GM12878 (cell line): ENCODE measurements at regions not wholly inside any gene's neighbourhood (a gene's known extent, or its start where the extent isn't known, plus 50 kb on each side); places are given as distances from the start of the nearest gene placed in this dataset.

ENCODE experiments used
- ATAC-seq: fragments of 200-7000 bp; cut with Tn5 transposase; 3 replicates; pipeline ENCODE4 v1.9.1; 2020; ENCODE audit warnings: mild to moderate bottlenecking, moderate library complexity
- BruUV-seq: library from RNA; stranded (reverse); fragments of 400-500 nt; replicated peaks from 2 replicates; lab custom pipeline; 2021; lab: Mats Ljungman, UMichigan
- CTCF ChIA-PET: fragments of 300-600 bp; sonication (Branson Sonifier 250); formaldehyde crosslinking; extraction: SDS; loops from one replicate; lab custom pipeline; 2021; ENCODE audit warnings: inconsistent platforms; lab: Yijun Ruan, JAX
- POLR2A ChIA-PET: fragments of 350-600 bp; formaldehyde crosslinking; extraction: SDS; loops from one replicate; lab custom pipeline; 2021; ENCODE audit warnings: inconsistent platforms; lab: Charles Lee
- RAD21 ChIA-PET: fragments of 300-600 bp; sonication (Branson Sonifier 250); formaldehyde crosslinking; loops from one replicate; lab custom pipeline; 2023; ENCODE audit warnings: antibody characterized with exemption; ENCODE audit not compliant: unreplicated experiment; lab: Charles Lee
- SMC1A ChIA-PET: fragments of 300-600 bp; sonication (Branson Sonifier 250); formaldehyde crosslinking; loops from one replicate; lab custom pipeline; 2023; ENCODE audit not compliant: unreplicated experiment, uncharacterized antibody; lab: Charles Lee
- DNase-seq: peaks from one replicate; pipeline ENCODE4 v3.0.0-alpha.2; 2011; ENCODE audit warnings: low read depth, low spot score
- FAIRE-seq: peaks from 3 replicates; lab custom pipeline; 2011; peaks lifted over from hg19 to GRCh38; lab: Jason Lieb, UNC
- H2AFZ ChIP-seq: 2 replicates; pipeline ENCODE4 v1.6.0; 2011; ENCODE audit warnings: low read depth, low read length, control low read depth; ENCODE audit not compliant: control insufficient read depth
- H3K27ac ChIP-seq: 2 replicates; pipeline ENCODE4 v1.5.1; 2011; ENCODE audit warnings: control low read depth; ENCODE audit not compliant: control insufficient read depth, insufficient read depth
- H3K27me3 ChIP-seq, 2 experiments: replicated peaks in 1 of 2; 2 replicates each; pipeline versions ENCODE4 v1.6.0 to v1.6.1; 2011; ENCODE audit warnings: low read length in 1 of 2; ENCODE audit not compliant: control insufficient read depth in 2 of 2, insufficient read depth in 2 of 2
- H3K36me3 ChIP-seq, 2 experiments: 2 replicates each; pipeline ENCODE4 v1.5.1; 2011; ENCODE audit warnings: low read length in 1 of 2; ENCODE audit not compliant: control insufficient read depth in 2 of 2, insufficient read depth in 2 of 2
- H3K4me1 ChIP-seq: 2 replicates; pipeline ENCODE4 v1.6.1; 2011; ENCODE audit warnings: mild to moderate bottlenecking, low read length, moderate library complexity, mixed read lengths; ENCODE audit not compliant: control insufficient read depth, insufficient read depth
- H3K4me2 ChIP-seq: 2 replicates; pipeline ENCODE4 v1.6.0; 2011; ENCODE audit warnings: control low read depth; ENCODE audit not compliant: control insufficient read depth, insufficient read depth
- H3K4me3 ChIP-seq: fragments of 200-600 bp; sonication (generic); 2 replicates; pipeline ENCODE4 v1.5.1; 2016
- H3K79me2 ChIP-seq: 2 replicates; pipeline ENCODE4 v1.6.0; 2011; ENCODE audit warnings: low read length; ENCODE audit not compliant: control insufficient read depth, insufficient read depth
- H3K9ac ChIP-seq: 2 replicates; pipeline ENCODE4 v1.8.0; 2011; ENCODE audit warnings: low read length, control low read depth, mixed read lengths; ENCODE audit not compliant: control insufficient read depth, insufficient read depth
- H3K9me3 ChIP-seq: replicated peaks from 3 replicates; pipeline ENCODE4 v1.5.1; 2011; ENCODE audit warnings: mild to moderate bottlenecking, low read length; ENCODE audit not compliant: control insufficient read depth, insufficient read depth
- H4K20me1 ChIP-seq: 2 replicates; pipeline ENCODE4 v1.6.0; 2011; ENCODE audit not compliant: control insufficient read depth, insufficient read depth
- BACH1 ChIP-seq: fragments of 450-650 bp; IDR thresholded peaks from 2 replicates; pipeline ENCODE4 v1.6.1; 2017; ENCODE audit warnings: mild to moderate bottlenecking, borderline replicate concordance
- CHD4 ChIP-seq: fragments of 200-600 bp; sonication (generic); IDR thresholded peaks from 2 replicates; pipeline ENCODE4 v1.6.1; 2016; ENCODE audit warnings: mild to moderate bottlenecking
- HDAC2 ChIP-seq: fragments of 200-600 bp; sonication (generic); IDR thresholded peaks from 2 replicates; pipeline ENCODE4 v1.6.1; 2017
- MAX ChIP-seq: IDR thresholded peaks from 2 replicates; pipeline ENCODE4 v1.6.1; 2012; ENCODE audit warnings: low read depth, low read length, improper control_type of control experiment
- MXI1 ChIP-seq: fragments of 150-350 bp; IDR thresholded peaks from 2 replicates; pipeline ENCODE4 v1.6.1; 2011; ENCODE audit warnings: low read depth, mild to moderate bottlenecking, inconsistent platforms, low read length, improper control_type of control experiment
- SKIL ChIP-seq: fragments of 450-650 bp; IDR thresholded peaks from 2 replicates; pipeline ENCODE4 v1.6.1; 2017; ENCODE audit warnings: mild to moderate bottlenecking, low read depth, inconsistent platforms; ENCODE audit not compliant: poor library complexity, severe bottlenecking
- ZNF207 ChIP-seq: fragments of 450-650 bp; IDR thresholded peaks from 2 replicates; pipeline ENCODE4 v1.6.1; 2014; ENCODE audit warnings: antibody characterized with exemption, mild to moderate bottlenecking, borderline replicate concordance
- WGBS: methylation state at CpG from one replicate; pipeline ENCODE4 v1.1.6; 2016; ENCODE audit warnings: low lambda C conversion rate; ENCODE audit not compliant: insufficient replicate concordance, insufficient coverage; ENCODE audit errors: missing lambda C conversion rate; 5-methylcytosine and 5-hydroxymethylcytosine counted together
- in situ Hi-C: fragments of 300-500 bp; cut with MboI; formaldehyde crosslinking; loops from 9 replicates; pipeline ENCODE4 v1.14.3; 2018; ENCODE audit warnings: mixed read lengths
- intact Hi-C: fragments of 100-400 bp; cut with micrococcal nuclease; formaldehyde crosslinking; loops from one replicate; pipeline ENCODE4 v1.14.2; 2022; ENCODE audit not compliant: unreplicated experiment

DNA sequence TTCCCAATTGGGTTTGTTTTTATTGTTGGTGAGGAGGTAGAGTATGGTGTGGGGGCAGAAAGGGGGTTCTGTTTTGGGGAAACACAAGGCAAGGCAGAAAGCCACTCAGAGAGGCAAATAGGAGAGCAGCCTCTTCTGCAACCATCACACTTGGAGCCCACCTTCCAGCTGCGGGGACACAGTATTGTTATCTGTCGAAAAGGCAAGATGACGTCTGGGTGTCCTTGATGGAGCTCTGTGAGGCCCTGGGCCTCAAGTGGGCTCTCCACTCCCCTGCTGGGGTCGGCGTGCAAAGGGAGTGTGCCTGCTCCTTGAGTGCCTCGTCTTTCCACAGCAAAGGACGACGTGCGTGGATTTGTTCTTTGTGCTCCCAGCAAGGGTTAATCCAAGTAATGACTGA, 227.6 kb downstream of the ANAPC1 start:
- SMC1A ChIA-PET: no interaction called here
- Histone ChIP-seq H3K79me2 (no peaks in the 10 kb centered on the region), H3K9me3 (no peaks in the 10 kb centered on the region), H2AFZ (no peak overlapping the region), H3K27ac (no peak overlapping the region), H3K36me3 (no peaks in the 10 kb centered on the region), H3K4me3 (no peak overlapping the region), H3K9ac (no peak overlapping the region), H3K4me1 (no peaks in the 10 kb centered on the region), H4K20me1 (no peaks in the 10 kb centered on the region), H3K27me3 (no peaks in the 10 kb centered on the region; a peak in 2 of 4 replicates), H3K4me2 (no peak overlapping the region)
- POLR2A ChIA-PET: no interaction called here
- RAD21 ChIA-PET: no interaction called here
- BruUV-seq: no TSS peak
- no peak for DNase-seq
- intact Hi-C loops (no loop called here), in situ Hi-C loops (no loop called here)
- TF ChIP-seq SKIL (no peak), MAX (no peak), ZNF207 (no peak), MXI1 (no peak), BACH1 (no peak), HDAC2 (no peak), CHD4 (no peak)
- FAIRE-seq: no peak
- CTCF ChIA-PET: no interaction called here
- ATAC-seq: no peak
- WGBS: 40% methylated on average over 9 of the region's 9 CpGs
